RCC 7860 (cell line): ENCODE measurements at regions not wholly inside any gene's neighbourhood (a gene's known extent, or its start where the extent isn't known, plus 50 kb on each side); places are given as distances from the start of the nearest gene placed in this dataset.

Source experiments
- DNase-seq: peaks from one replicate; pipeline ENCODE4 v3.0.0-alpha.2; 2015; ENCODE audit warnings: low spot score
- FAIRE-seq: peaks from 2 replicates; lab custom pipeline; 2012; peaks lifted over from hg19 to GRCh38; lab: Jason Lieb, UNC

DNA sequence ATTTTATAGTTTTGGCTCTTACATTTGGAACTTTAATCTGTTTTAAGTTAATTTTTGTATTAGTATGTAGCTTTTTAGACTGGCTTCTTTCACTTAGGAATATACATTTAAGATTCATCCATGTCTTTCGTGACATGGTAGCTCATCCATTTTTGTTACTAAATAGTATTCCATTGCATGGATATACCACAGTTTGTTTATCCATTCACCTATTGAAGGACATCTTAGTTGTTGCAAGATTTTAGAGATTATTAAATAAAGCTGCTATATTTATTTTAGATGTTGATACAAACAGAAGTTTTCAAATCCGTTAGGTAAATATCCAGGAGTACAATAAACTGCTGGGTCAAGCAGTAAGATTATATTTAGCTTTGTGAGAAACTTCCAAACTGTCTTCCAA, 58.0 kb upstream of the ZNF521 start:
- FAIRE-seq, result no peak
- no peak for DNase-seq

- FAIRE-seq (no peak), DNase-seq (no peak)
These were observed 56.3 kb upstream of the ZNF521 start for GRCh38 chr18:25408293-25408692.
